MM.1S (cell line): ENCODE measurements at regions not wholly inside any gene's neighbourhood (a gene's known extent, or its start where the extent isn't known, plus 50 kb on each side); places are given as distances from the start of the nearest gene placed in this dataset.

Source experiments
- CTCF ChIP-seq: fragments of 300-600 bp; sonication (generic); IDR thresholded peaks from 2 replicates; pipeline ENCODE4 v1.5.1; 2016; ENCODE audit warnings: antibody characterized with exemption, low read length, mixed read lengths
- EZH2 ChIP-seq: fragments of 300-600 bp; sonication (generic); optimal IDR thresholded peaks from 2 replicates; pipeline ENCODE3; 2017; ENCODE audit warnings: low read depth, mild to moderate bottlenecking, antibody characterized with exemption, low read length, mixed read lengths
- EZH2phosphoT487 ChIP-seq: fragments of 300-600 bp; sonication (generic); IDR thresholded peaks from 2 replicates; pipeline ENCODE4 v1.6.1; 2018; ENCODE audit warnings: antibody characterized with exemption, low read length

DNA sequence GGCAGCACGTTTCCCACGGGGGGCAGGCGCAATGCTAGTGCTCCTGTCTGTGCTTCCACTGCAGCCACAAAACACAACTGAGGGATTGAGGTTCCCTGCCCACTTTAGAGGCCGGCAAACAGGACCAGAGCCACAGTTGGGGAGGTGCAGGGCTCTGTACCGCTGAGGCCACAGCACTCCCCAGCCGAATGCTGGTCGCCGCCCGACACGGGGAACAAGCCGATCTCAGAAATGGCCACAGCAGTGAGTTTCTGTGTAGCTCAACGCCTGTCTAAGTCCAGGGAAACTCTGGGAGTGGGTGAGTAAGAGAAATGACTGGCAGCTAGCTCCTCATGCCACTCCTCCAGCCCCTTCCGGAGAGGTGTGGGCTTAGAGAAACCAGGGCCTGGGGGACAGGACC, 194.0 kb upstream of the VWC2 start:
- TF ChIP-seq EZH2 (no peak), CTCF (no peak), EZH2phosphoT487 (no peak)
